BJ (cell line): ENCODE measurements at regions not wholly inside any gene's neighbourhood (a gene's known extent, or its start where the extent isn't known, plus 50 kb on each side); places are given as distances from the start of the nearest gene placed in this dataset.

Source experiments
- CTCF ChIA-PET: fragments of 350-600 bp; formaldehyde crosslinking; extraction: SDS; loops from one replicate; lab custom pipeline; 2021; ENCODE audit warnings: antibody characterized with exemption, inconsistent platforms; lab: Yijun Ruan, JAX
- POLR2A ChIA-PET: fragments of 300-600 bp; sonication (Branson Sonifier 250); formaldehyde crosslinking; extraction: SDS; loops from one replicate; lab custom pipeline; 2021; ENCODE audit warnings: antibody characterized with exemption; lab: Charles Lee
- DNase-seq: peaks from one replicate; pipeline ENCODE4 v3.0.0-alpha.2; 2011; ENCODE audit warnings: low read depth
- H3K27me3 ChIP-seq: 2 replicates; pipeline ENCODE4 v1.6.0; 2011; ENCODE audit warnings: low read length; ENCODE audit not compliant: control insufficient read depth, insufficient read depth
- H3K36me3 ChIP-seq: 2 replicates; pipeline ENCODE4 v1.5.1; 2011; ENCODE audit warnings: low read length; ENCODE audit not compliant: control insufficient read depth, insufficient read depth
- H3K4me3 ChIP-seq: 2 replicates; pipeline ENCODE4 v1.5.1; 2011; ENCODE audit warnings: low read depth, mild to moderate bottlenecking, control low read depth, low read length
- CTCF ChIP-seq: IDR thresholded peaks from 2 replicates; pipeline ENCODE4 v1.5.1; 2011; ENCODE audit warnings: low read depth, mild to moderate bottlenecking, control low read depth, inconsistent platforms, low read length, moderate library complexity; ENCODE audit not compliant: insufficient read depth

GRCh38 chr4:11105715-11106114, 323.0 kb downstream of the HS3ST1 start:
- H3K27me3 ChIP-seq = no peaks in the 10 kb centered on the region
- no peak for DNase-seq
- TF ChIP-seq CTCF = no peak
- ChIA-PET POLR2A (no interaction called here), CTCF (no interaction called here)
- H3K36me3 ChIP-seq = no peaks in the 10 kb centered on the region
- H3K4me3 ChIP-seq = no peak overlapping the region

- TF ChIP-seq CTCF = no peak
- no peaks in the 10 kb centered on the region for H3K36me3 ChIP-seq
- POLR2A ChIA-PET = no interaction called here
- no peaks in the 10 kb centered on the region for H3K27me3 ChIP-seq
- CTCF ChIA-PET = no interaction called here
- no peak overlapping the region for H3K4me3 ChIP-seq
- no peak for DNase-seq
Observed at GRCh38 chr4:11098461-11098860, 330.2 kb downstream of the HS3ST1 start.

GRCh38 chr4:11097725-11098124, 331.0 kb downstream of the HS3ST1 start:
- Histone ChIP-seq H3K36me3 (no peaks in the 10 kb centered on the region), H3K27me3 (no peaks in the 10 kb centered on the region), H3K4me3 (no peak overlapping the region)
- ChIA-PET POLR2A (no interaction called here), CTCF (interaction anchor here (1.1 kb wide), 1 partner anchor 12 kb away, joined by 3 read pairs; no protein-coding TSS in a partner anchor)
- no peak for TF ChIP-seq CTCF
- DNase-seq = no peak

GRCh38 chr4:11081006-11081405, 347.7 kb downstream of the HS3ST1 start:
- ChIA-PET CTCF (no interaction called here), POLR2A (no interaction called here)
- Histone ChIP-seq H3K36me3 (no peaks in the 10 kb centered on the region), H3K27me3 (no peaks in the 10 kb centered on the region), H3K4me3 (no peak overlapping the region)
- DNase-seq = no peak
- no peak for TF ChIP-seq CTCF

GRCh38 chr4:11079171-11079570, 349.5 kb downstream of the HS3ST1 start:
- Histone ChIP-seq H3K4me3 (no peak overlapping the region), H3K27me3 (no peaks in the 10 kb centered on the region), H3K36me3 (no peaks in the 10 kb centered on the region)
- no peak for TF ChIP-seq CTCF
- POLR2A ChIA-PET = no interaction called here
- no peak for DNase-seq
- CTCF ChIA-PET = interaction anchor here (0.7 kb wide), 1 partner anchor 15 kb away, joined by 3 read pairs; no protein-coding TSS in a partner anchor
